Calu3 (cell line): ENCODE measurements at regions not wholly inside any gene's neighbourhood (a gene's known extent, or its start where the extent isn't known, plus 50 kb on each side); places are given as distances from the start of the nearest gene placed in this dataset.

Source experiments
- BruUV-seq: library from RNA; stranded (reverse); fragments of 400-500 nt; replicated peaks from 2 replicates; lab custom pipeline; 2021; lab: Mats Ljungman, UMichigan
- CTCF ChIA-PET: fragments of 300-600 bp; sonication (Branson Sonifier 250); formaldehyde crosslinking; loops from one replicate; lab custom pipeline; 2022; ENCODE audit warnings: antibody characterized with exemption; lab: Charles Lee
- DNase-seq: peaks from one replicate; pipeline ENCODE4 v3.0.0; 2022
- H3K27ac Mint-ChIP-seq: one replicate; pipeline ENCODE4 v1.8.0; 2022; ENCODE audit warnings: mixed read lengths; ENCODE audit not compliant: unreplicated experiment
- H3K27me3 Mint-ChIP-seq: one replicate; pipeline ENCODE4 v1.8.0; 2022; ENCODE audit warnings: mixed read lengths; ENCODE audit not compliant: unreplicated experiment
- H3K36me3 Mint-ChIP-seq: one replicate; pipeline ENCODE4 v1.8.0; 2022; ENCODE audit warnings: mild to moderate bottlenecking, moderate library complexity, mixed read lengths; ENCODE audit not compliant: insufficient read depth, unreplicated experiment
- H3K4me1 Mint-ChIP-seq: one replicate; pipeline ENCODE4 v1.8.0; 2022; ENCODE audit warnings: mild to moderate bottlenecking, low read depth, mixed read lengths; ENCODE audit not compliant: unreplicated experiment
- H3K4me3 Mint-ChIP-seq: one replicate; pipeline ENCODE4 v1.8.0; 2022; ENCODE audit warnings: mild to moderate bottlenecking, low read depth, moderate library complexity, mixed read lengths; ENCODE audit not compliant: unreplicated experiment
- H3K9me3 Mint-ChIP-seq: one replicate; pipeline ENCODE4 v1.8.0; 2022; ENCODE audit warnings: low read depth, mixed read lengths; ENCODE audit not compliant: unreplicated experiment
- CTCF ChIP-seq: fragments of 200-600 bp; IDR thresholded peaks from one replicate; pipeline ENCODE4 v1.8.0; 2022; ENCODE audit warnings: antibody characterized with exemption; ENCODE audit not compliant: unreplicated experiment
- intact Hi-C: fragments of 100-400 bp; cut with micrococcal nuclease; formaldehyde crosslinking; loops from one replicate; pipeline ENCODE4 v1.10.0; 2022; ENCODE audit not compliant: unreplicated experiment

- intact Hi-C loops = no loop called here
- no peaks in the 10 kb centered on the region for H3K36me3 Mint-ChIP-seq
- BruUV-seq = no TSS peak
- peaks cover 5% of the 10 kb centered on the region for H3K9me3 Mint-ChIP-seq
- TF ChIP-seq CTCF = no peak
- H3K4me3 Mint-ChIP-seq = no peak overlapping the region
- H3K4me1 Mint-ChIP-seq = no peaks in the 10 kb centered on the region
- H3K27me3 Mint-ChIP-seq = no peaks in the 10 kb centered on the region
- no peak overlapping the region for H3K27ac Mint-ChIP-seq
- DNase-seq = no peak
- CTCF ChIA-PET = no interaction called here
These were observed 910.4 kb downstream of the SORCS1 start for GRCh38 chr10:106254071-106254470.

- H3K9me3 Mint-ChIP-seq = peaks cover 5% of the 10 kb centered on the region
- intact Hi-C loops = no loop called here
- no peaks in the 10 kb centered on the region for H3K36me3 Mint-ChIP-seq
- no peaks in the 10 kb centered on the region for H3K27me3 Mint-ChIP-seq
- CTCF ChIA-PET = no interaction called here
- H3K27ac Mint-ChIP-seq = no peak overlapping the region
- no TSS peak for BruUV-seq
- H3K4me3 Mint-ChIP-seq = no peak overlapping the region
- H3K4me1 Mint-ChIP-seq = no peaks in the 10 kb centered on the region
- DNase-seq = no peak
- TF ChIP-seq CTCF = no peak
These were observed 912.0 kb downstream of the SORCS1 start for GRCh38 chr10:106252541-106252940.

GRCh38 chr10:106251573-106251972 lies 912.9 kb downstream of the SORCS1 start:
- no peak overlapping the region for H3K27ac Mint-ChIP-seq
- no TSS peak for BruUV-seq
- H3K4me3 Mint-ChIP-seq = no peak overlapping the region
- H3K27me3 Mint-ChIP-seq = no peaks in the 10 kb centered on the region
- intact Hi-C loops = no loop called here
- no peak for TF ChIP-seq CTCF
- DNase-seq = no peak
- no peaks in the 10 kb centered on the region for H3K4me1 Mint-ChIP-seq
- peaks cover 5% of the 10 kb centered on the region for H3K9me3 Mint-ChIP-seq
- H3K36me3 Mint-ChIP-seq = no peaks in the 10 kb centered on the region
- CTCF ChIA-PET = no interaction called here

- no peak for DNase-seq
- Mint-ChIP-seq H3K4me3 (no peak overlapping the region), H3K27me3 (no peaks in the 10 kb centered on the region), H3K27ac (no peak overlapping the region), H3K4me1 (no peaks in the 10 kb centered on the region), H3K9me3 (no peaks in the 10 kb centered on the region), H3K36me3 (no peaks in the 10 kb centered on the region)
- no TSS peak for BruUV-seq
- intact Hi-C loops = no loop called here
- TF ChIP-seq CTCF = no peak
- CTCF ChIA-PET = no interaction called here
These were observed 922.2 kb downstream of the SORCS1 start for GRCh38 chr10:106242301-106242700.
